GM12873 (cell line): ENCODE measurements at regions not wholly inside any gene's neighbourhood (a gene's known extent, or its start where the extent isn't known, plus 50 kb on each side); places are given as distances from the start of the nearest gene placed in this dataset.

Experiments
- TF ChIP-seq, protein P1 (sequence below): IDR thresholded peaks from 2 replicates; pipeline ENCODE4 v1.5.1; 2012; ENCODE audit warnings: low read depth, mild to moderate bottlenecking, moderate library complexity, low read length, control low read depth; ENCODE audit not compliant: insufficient read depth; ENCODE audit errors: missing control alignments

DNA sequence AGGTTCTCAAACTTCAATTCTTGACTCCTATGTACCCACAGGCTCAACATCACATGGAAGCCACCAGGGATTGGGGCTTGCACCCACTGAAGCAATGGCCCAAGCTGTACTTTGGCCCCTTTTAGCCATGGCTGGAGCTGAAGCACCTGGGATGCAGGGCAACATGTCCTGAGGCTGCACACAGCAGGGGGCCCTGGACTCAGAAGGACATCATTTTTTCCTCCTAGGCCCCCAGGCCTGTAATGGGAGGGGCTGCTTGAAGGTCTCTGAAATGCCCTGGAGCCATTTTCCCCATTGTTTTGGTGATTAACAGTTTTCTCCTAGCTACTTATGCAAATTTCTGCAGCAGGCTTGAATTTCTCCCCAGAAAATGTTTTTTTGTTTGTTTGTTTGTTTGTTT, 465.1 kb upstream of the PCDH10 start:
- TF ChIP-seq, protein P1, sequence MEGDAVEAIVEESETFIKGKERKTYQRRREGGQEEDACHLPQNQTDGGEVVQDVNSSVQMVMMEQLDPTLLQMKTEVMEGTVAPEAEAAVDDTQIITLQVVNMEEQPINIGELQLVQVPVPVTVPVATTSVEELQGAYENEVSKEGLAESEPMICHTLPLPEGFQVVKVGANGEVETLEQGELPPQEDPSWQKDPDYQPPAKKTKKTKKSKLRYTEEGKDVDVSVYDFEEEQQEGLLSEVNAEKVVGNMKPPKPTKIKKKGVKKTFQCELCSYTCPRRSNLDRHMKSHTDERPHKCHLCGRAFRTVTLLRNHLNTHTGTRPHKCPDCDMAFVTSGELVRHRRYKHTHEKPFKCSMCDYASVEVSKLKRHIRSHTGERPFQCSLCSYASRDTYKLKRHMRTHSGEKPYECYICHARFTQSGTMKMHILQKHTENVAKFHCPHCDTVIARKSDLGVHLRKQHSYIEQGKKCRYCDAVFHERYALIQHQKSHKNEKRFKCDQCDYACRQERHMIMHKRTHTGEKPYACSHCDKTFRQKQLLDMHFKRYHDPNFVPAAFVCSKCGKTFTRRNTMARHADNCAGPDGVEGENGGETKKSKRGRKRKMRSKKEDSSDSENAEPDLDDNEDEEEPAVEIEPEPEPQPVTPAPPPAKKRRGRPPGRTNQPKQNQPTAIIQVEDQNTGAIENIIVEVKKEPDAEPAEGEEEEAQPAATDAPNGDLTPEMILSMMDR, result no peak

DNA sequence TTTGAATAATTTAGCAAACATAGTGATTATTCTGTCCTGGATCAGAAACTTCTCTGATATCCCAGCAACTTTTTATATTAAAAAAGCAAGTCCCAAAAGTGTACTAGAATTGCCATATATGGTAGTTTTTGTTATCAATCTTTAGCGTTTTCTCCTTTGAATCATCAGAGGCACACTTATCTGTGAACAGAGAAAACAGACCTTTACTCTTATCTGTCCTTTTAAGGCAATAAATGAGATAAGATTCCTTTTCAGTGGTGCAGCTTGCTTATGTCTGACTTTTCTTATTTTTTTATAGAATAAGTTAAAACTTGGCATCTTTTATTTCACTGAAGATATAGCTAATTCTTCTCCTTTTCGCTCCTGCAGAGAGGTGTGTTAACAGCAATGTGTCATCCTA, 458.1 kb upstream of the PCDH10 start:
- TF ChIP-seq, protein P1, result no peak

DNA sequence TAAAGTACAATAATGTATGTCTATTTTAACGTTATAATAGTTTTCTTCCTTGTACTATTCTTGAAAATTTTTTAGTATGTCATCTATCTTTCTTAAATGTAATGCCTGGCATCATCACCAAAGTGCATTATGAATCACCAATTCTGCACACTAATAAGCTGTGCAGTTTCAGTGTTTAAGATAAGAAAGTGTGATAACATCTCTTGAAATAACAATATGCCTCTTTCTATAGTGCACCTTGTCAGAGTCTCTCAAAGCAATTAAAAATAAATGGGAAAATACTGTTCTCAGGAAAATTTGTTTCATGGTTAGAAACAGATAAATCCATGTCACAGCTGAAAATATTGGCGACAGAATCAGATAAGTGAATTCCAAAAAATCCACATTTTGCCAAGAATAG, 457.4 kb upstream of the PCDH10 start:
- TF ChIP-seq, protein P1, result no peak

DNA sequence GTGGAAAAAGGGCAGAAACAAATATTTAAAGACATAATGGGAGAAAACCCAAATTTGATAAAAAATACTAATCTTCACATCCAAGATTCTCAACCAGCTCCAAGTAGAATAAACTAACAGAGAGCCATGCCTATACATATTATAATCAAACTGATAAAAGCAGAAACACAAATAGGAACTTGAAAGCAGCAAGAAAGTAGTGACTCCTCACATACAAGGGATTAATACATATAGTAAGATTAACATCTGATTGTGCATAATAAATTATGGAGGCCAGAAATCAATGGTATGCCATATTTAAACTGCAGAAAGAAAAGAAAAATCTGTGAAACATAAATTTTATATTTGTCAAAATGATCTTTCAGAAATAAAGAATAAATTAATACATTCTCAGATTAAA, 454.3 kb upstream of the PCDH10 start:
- TF ChIP-seq, protein P1, result no peak

DNA sequence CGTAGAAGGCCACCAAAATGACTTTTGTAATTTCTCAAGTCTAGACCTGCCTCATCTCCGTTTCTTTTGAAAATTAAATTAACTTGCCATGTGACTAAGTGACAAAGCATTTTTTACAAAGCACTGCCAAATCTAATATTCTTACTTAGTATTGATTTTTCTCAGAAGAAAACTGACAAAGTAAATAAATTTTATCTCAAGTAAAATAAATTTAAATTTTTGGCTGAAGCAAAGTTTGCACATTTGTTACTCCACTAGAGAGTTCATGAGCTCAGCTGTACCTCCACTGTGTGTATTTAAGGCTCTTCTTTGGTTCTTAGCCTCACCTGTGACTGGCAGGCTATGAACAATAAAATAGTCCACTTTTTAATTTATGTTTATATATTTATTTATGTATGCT, 441.1 kb upstream of the PCDH10 start:
- TF ChIP-seq, protein P1, result no peak

DNA sequence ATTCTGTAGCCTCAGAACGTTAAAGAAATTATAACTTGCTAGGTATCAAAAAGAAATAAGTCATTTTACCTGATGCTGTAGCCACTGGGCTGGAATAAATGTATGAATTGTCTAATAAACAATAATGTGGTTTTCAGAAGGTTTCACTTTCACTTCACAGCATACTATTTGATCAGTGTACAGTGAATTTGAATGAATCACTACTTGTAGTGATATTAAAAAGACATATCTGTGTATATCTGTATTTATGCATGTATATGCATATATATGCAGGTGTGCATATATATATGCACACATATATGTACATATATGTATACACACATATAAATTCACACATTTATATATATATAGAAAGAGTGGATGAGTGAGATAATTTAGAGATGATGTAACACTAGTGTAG, 440.0 kb upstream of the PCDH10 start:
- TF ChIP-seq, protein P1, result no peak

DNA sequence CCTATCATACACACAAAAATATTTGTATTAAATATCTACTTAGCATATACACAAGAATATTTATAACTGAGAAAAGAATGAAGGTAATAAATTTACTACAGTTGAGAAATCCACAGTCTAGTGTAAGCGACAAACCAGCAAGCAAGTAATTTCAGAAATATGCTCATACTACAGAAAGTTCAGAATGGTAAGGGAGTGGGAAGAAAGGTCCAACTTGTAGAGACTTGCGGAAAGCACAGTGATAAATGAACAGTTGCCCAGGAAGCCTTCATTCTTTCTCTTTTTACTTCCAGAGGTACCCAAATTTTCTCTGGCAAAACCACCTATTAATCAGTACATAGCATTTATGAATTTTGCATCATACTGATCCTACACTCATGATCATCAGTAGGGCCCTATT, 438.1 kb upstream of the PCDH10 start:
- TF ChIP-seq, protein P1, result no peak
